Lower lobe of right lung (tissue), 2 donors: ENCODE measurements at regions not wholly inside any gene's neighbourhood (a gene's known extent, or its start where the extent isn't known, plus 50 kb on each side); places are given as distances from the start of the nearest gene placed in this dataset.

Experiments
- ATAC-seq, 2 donors: fragments of 200-7000 bp; cut with Tn5 transposase; one replicate each; pipeline ENCODE4 v1.9.1; 2020 to 2022; ENCODE audit warnings: mild to moderate bottlenecking in 2 of 2, moderate library complexity in 2 of 2
- DNase-seq: peaks from one replicate; pipeline ENCODE4 v3.0.0-alpha.2; 2020
- H3K27ac ChIP-seq: fragments of 200-600 bp; one replicate; pipeline ENCODE4 v1.8.0; 2022
- H3K27me3 ChIP-seq: fragments of 200-600 bp; one replicate; pipeline ENCODE4 v1.8.0; 2022; ENCODE audit warnings: low read depth
- H3K36me3 ChIP-seq: fragments of 200-600 bp; one replicate; pipeline ENCODE4 v1.8.0; 2022; ENCODE audit warnings: mild to moderate bottlenecking
- H3K4me1 ChIP-seq: fragments of 200-600 bp; one replicate; pipeline ENCODE4 v1.8.0; 2022
- H3K4me3 ChIP-seq: fragments of 200-600 bp; one replicate; pipeline ENCODE4 v1.8.0; 2022; ENCODE audit warnings: mild to moderate bottlenecking
- H3K9me3 ChIP-seq: fragments of 200-600 bp; one replicate; pipeline ENCODE4 v1.8.0; 2022
- CTCF ChIP-seq: fragments of 200-600 bp; IDR thresholded peaks from one replicate; pipeline ENCODE4 v1.8.0; 2022; ENCODE audit warnings: antibody characterized with exemption, mild to moderate bottlenecking
- intact Hi-C: fragments of 100-400 bp; cut with DNase I; formaldehyde crosslinking; loops from one replicate; pipeline ENCODE4 v1.11.0; 2022
- donor health status: DM: no; HTN: yes; CAD: no; lungs with severe emphysema.

GRCh38 chr16:9612267-9612666, 520.8 kb downstream of the HAPSTR1 start:
- H3K36me3 ChIP-seq, result no peaks in the 10 kb centered on the region
- no peak for TF ChIP-seq CTCF
- H3K4me1 ChIP-seq, result no peaks in the 10 kb centered on the region
- no peaks in the 10 kb centered on the region for H3K9me3 ChIP-seq
- DNase-seq (no peak), ATAC-seq (no peak)
- no peak overlapping the region for H3K27ac ChIP-seq
- H3K4me3 ChIP-seq, result no peak overlapping the region
- H3K27me3 ChIP-seq, result no peaks in the 10 kb centered on the region
- intact Hi-C loops, result no loop called here

GRCh38 chr16:9614389-9614788, 522.9 kb downstream of the HAPSTR1 start:
- TF ChIP-seq CTCF, result no peak
- DNase-seq (no peak), ATAC-seq (no peak)
- no peaks in the 10 kb centered on the region for H3K4me1 ChIP-seq
- H3K4me3 ChIP-seq, result no peak overlapping the region
- intact Hi-C loops, result no loop called here
- H3K9me3 ChIP-seq, result no peaks in the 10 kb centered on the region
- no peaks in the 10 kb centered on the region for H3K27me3 ChIP-seq
- H3K36me3 ChIP-seq, result no peaks in the 10 kb centered on the region
- H3K27ac ChIP-seq, result no peak overlapping the region

- ATAC-seq (no peak), DNase-seq (no peak)
- Histone ChIP-seq H3K36me3 (no peaks in the 10 kb centered on the region), H3K27me3 (no peaks in the 10 kb centered on the region), H3K4me1 (no peaks in the 10 kb centered on the region), H3K27ac (no peak overlapping the region), H3K9me3 (no peaks in the 10 kb centered on the region), H3K4me3 (no peak overlapping the region)
- TF ChIP-seq CTCF, result no peak
- intact Hi-C loops, result no loop called here
Observed at GRCh38 chr16:9622268-9622667, 530.8 kb downstream of the HAPSTR1 start.

GRCh38 chr16:9625122-9625521, 533.7 kb downstream of the HAPSTR1 start:
- no peaks in the 10 kb centered on the region for H3K9me3 ChIP-seq
- TF ChIP-seq CTCF, result no peak
- intact Hi-C loops, result no loop called here
- ATAC-seq (no peak), DNase-seq (no peak)
- H3K27me3 ChIP-seq, result no peaks in the 10 kb centered on the region
- H3K4me3 ChIP-seq, result no peak overlapping the region
- no peak overlapping the region for H3K27ac ChIP-seq
- no peaks in the 10 kb centered on the region for H3K4me1 ChIP-seq
- H3K36me3 ChIP-seq, result no peaks in the 10 kb centered on the region

- no peak for DNase-seq
- Histone ChIP-seq H3K27ac (no peak overlapping the region), H3K9me3 (no peaks in the 10 kb centered on the region), H3K36me3 (no peaks in the 10 kb centered on the region), H3K27me3 (no peaks in the 10 kb centered on the region), H3K4me1 (no peaks in the 10 kb centered on the region), H3K4me3 (no peak overlapping the region)
- no peak for ATAC-seq
- intact Hi-C loops, result no loop called here
- no peak for TF ChIP-seq CTCF
Observed at GRCh38 chr16:9627427-9627826, 536.0 kb downstream of the HAPSTR1 start.

GRCh38 chr16:9630119-9630518, 538.7 kb downstream of the HAPSTR1 start:
- H3K27ac ChIP-seq, result no peak overlapping the region
- intact Hi-C loops, result no loop called here
- H3K4me3 ChIP-seq, result no peak overlapping the region
- DNase-seq (no peak), ATAC-seq (no peak)
- TF ChIP-seq CTCF, result no peak
- H3K36me3 ChIP-seq, result no peaks in the 10 kb centered on the region
- no peaks in the 10 kb centered on the region for H3K4me1 ChIP-seq
- no peaks in the 10 kb centered on the region for H3K9me3 ChIP-seq
- H3K27me3 ChIP-seq, result no peaks in the 10 kb centered on the region
